ENCODE measurements at regions not wholly inside any gene's neighbourhood (a gene's known extent, or its start where the extent isn't known, plus 50 kb on each side); places are given as distances from the start of the nearest gene placed in this dataset.

GRCh38 chr13:107743983-107744382 lies 471.4 kb downstream of the LIG4 start:
- no peaks in the 10 kb centered on the region for H3K36me3 ChIP-seq (ENCODE audit: insufficient read depth, low read length)
- no peaks in the 10 kb centered on the region for H4K20me1 ChIP-seq (ENCODE audit: insufficient read depth, low read length, poor library complexity, severe bottlenecking)
- TF ChIP-seq CTCF (conservative IDR thresholded peaks at IDR 0.05; ENCODE audit: low read length) (no peak), EZH2phosphoT487 (IDR thresholded peaks at IDR 0.05; ENCODE audit: borderline replicate concordance) (no peak)
- H3K79me2 ChIP-seq (ENCODE audit: insufficient read depth, low read length), result no peaks in the 10 kb centered on the region
- H3K27me3 ChIP-seq (ENCODE audit: insufficient read depth, low read length, poor library complexity, severe bottlenecking), result no peaks in the 10 kb centered on the region
- H3K4me1 ChIP-seq (ENCODE audit: insufficient read depth, low read length, poor library complexity, severe bottlenecking), result no peaks in the 10 kb centered on the region
- H3K9ac ChIP-seq (ENCODE audit: low read depth, low read length, poor library complexity, severe bottlenecking), result no peak overlapping the region
- no peak overlapping the region for H2AFZ ChIP-seq (ENCODE audit: low read length)
- no peaks in the 10 kb centered on the region for H3F3A ChIP-seq (ENCODE audit: low read depth)
- no peaks in the 10 kb centered on the region for H3K9me2 ChIP-seq (replicated peaks; ENCODE audit: low read depth, low read length)
- H3K4me3 ChIP-seq (ENCODE audit: low read length, poor library complexity, severe bottlenecking), result no peak overlapping the region
- no peaks in the 10 kb centered on the region; the same call in 1 of the 2 replicates for H3K9me3 ChIP-seq (ENCODE audit: insufficient read depth, low read depth, low read length)
- H3K4me2 ChIP-seq (ENCODE audit: low read depth, low read length, poor library complexity, severe bottlenecking), result no peak overlapping the region

GRCh38 chr13:107743526-107743925 lies 471.8 kb downstream of the LIG4 start:
- no peaks in the 10 kb centered on the region for H3F3A ChIP-seq (ENCODE audit: low read depth)
- H3K4me3 ChIP-seq (ENCODE audit: low read length, poor library complexity, severe bottlenecking), result no peak overlapping the region
- H3K4me1 ChIP-seq (ENCODE audit: insufficient read depth, low read length, poor library complexity, severe bottlenecking), result no peaks in the 10 kb centered on the region
- no peak overlapping the region for H2AFZ ChIP-seq (ENCODE audit: low read length)
- no peak overlapping the region for H3K9ac ChIP-seq (ENCODE audit: low read depth, low read length, poor library complexity, severe bottlenecking)
- no peaks in the 10 kb centered on the region for H3K27me3 ChIP-seq (ENCODE audit: insufficient read depth, low read length, poor library complexity, severe bottlenecking)
- TF ChIP-seq CTCF (conservative IDR thresholded peaks at IDR 0.05; ENCODE audit: low read length) (no peak), EZH2phosphoT487 (IDR thresholded peaks at IDR 0.05; ENCODE audit: borderline replicate concordance) (no peak)
- H4K20me1 ChIP-seq (ENCODE audit: insufficient read depth, low read length, poor library complexity, severe bottlenecking), result no peaks in the 10 kb centered on the region
- H3K9me3 ChIP-seq (ENCODE audit: insufficient read depth, low read depth, low read length), result no peaks in the 10 kb centered on the region; the same call in 1 of the 2 replicates
- no peaks in the 10 kb centered on the region for H3K79me2 ChIP-seq (ENCODE audit: insufficient read depth, low read length)
- H3K4me2 ChIP-seq (ENCODE audit: low read depth, low read length, poor library complexity, severe bottlenecking), result no peak overlapping the region
- H3K36me3 ChIP-seq (ENCODE audit: insufficient read depth, low read length), result no peaks in the 10 kb centered on the region
- no peaks in the 10 kb centered on the region for H3K9me2 ChIP-seq (replicated peaks; ENCODE audit: low read depth, low read length)

GRCh38 chr13:107743100-107743499 lies 472.2 kb downstream of the LIG4 start:
- no peaks in the 10 kb centered on the region for H3K9me2 ChIP-seq (replicated peaks; ENCODE audit: low read depth, low read length)
- H3K4me1 ChIP-seq (ENCODE audit: insufficient read depth, low read length, poor library complexity, severe bottlenecking), result no peaks in the 10 kb centered on the region
- H3K9ac ChIP-seq (ENCODE audit: low read depth, low read length, poor library complexity, severe bottlenecking), result no peak overlapping the region
- H3K27me3 ChIP-seq (ENCODE audit: insufficient read depth, low read length, poor library complexity, severe bottlenecking), result no peaks in the 10 kb centered on the region
- no peak overlapping the region for H3K4me2 ChIP-seq (ENCODE audit: low read depth, low read length, poor library complexity, severe bottlenecking)
- H3F3A ChIP-seq (ENCODE audit: low read depth), result no peaks in the 10 kb centered on the region
- H3K36me3 ChIP-seq (ENCODE audit: insufficient read depth, low read length), result no peaks in the 10 kb centered on the region
- no peak overlapping the region for H3K4me3 ChIP-seq (ENCODE audit: low read length, poor library complexity, severe bottlenecking)
- no peaks in the 10 kb centered on the region for H3K79me2 ChIP-seq (ENCODE audit: insufficient read depth, low read length)
- TF ChIP-seq CTCF (conservative IDR thresholded peaks at IDR 0.05; ENCODE audit: low read length), result no peak
- no peak for TF ChIP-seq EZH2phosphoT487 (IDR thresholded peaks at IDR 0.05; ENCODE audit: borderline replicate concordance)
- H4K20me1 ChIP-seq (ENCODE audit: insufficient read depth, low read length, poor library complexity, severe bottlenecking), result no peaks in the 10 kb centered on the region
- H2AFZ ChIP-seq (ENCODE audit: low read length), result no peak overlapping the region
- H3K9me3 ChIP-seq (ENCODE audit: insufficient read depth, low read depth, low read length), result no peaks in the 10 kb centered on the region; the same call in 1 of the 2 replicates
